ENCODE measurements at regions not wholly inside any gene's neighbourhood (a gene's known extent, or its start where the extent isn't known, plus 50 kb on each side); places are given as distances from the start of the nearest gene placed in this dataset.
"Not testable (repeated sequence)": the region's sequence is repeated elsewhere in the genome, so short reads cannot be mapped to it uniquely, and the experiment has no call there.

DNA sequence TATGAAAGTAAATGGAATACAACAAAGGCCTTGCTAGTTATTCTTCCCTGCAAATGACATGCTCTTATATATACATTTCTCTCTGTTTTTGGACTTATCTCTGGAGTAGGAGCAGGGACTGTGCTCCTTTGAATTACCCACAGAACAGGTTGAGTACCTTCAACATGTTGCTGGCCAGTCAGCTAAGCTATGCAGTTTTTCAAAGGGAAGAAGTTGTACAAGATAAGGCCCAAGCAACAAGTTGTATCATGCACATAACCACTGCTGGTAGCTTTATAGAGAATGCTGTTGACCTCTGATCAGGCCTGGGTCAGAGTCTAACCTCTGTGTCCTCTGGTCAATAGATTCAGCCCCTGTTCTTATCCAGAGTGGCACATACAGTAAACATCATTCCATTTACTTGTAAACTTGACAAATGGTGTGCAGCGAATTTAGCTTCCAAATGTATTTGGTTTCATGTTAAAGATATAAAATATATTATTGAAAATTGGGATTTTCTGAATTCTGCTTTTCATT is 99.6 kb downstream of the C11orf87 start:
- Histone ChIP-seq H3K27me3 (replicated peaks in 1 of 2; ENCODE audit: control insufficient read depth in 2 of 2, insufficient read depth in 2 of 2, low read length in 1 of 2) (no peaks in the 10 kb centered on the region), H3K4me2 (ENCODE audit: control insufficient read depth, insufficient read depth) (no peak overlapping the region), H3K4me3 (no peak overlapping the region), H3K79me2 (ENCODE audit: control insufficient read depth, insufficient read depth, low read length) (no peaks in the 10 kb centered on the region), H3K4me1 (ENCODE audit: control insufficient read depth, insufficient read depth, low read length) (no peaks in the 10 kb centered on the region), H4K20me1 (ENCODE audit: control insufficient read depth, insufficient read depth) (no peaks in the 10 kb centered on the region), H2AFZ (ENCODE audit: control insufficient read depth, low read depth, low read length) (no peak overlapping the region), H3K27ac (ENCODE audit: control insufficient read depth, insufficient read depth) (no peak overlapping the region), H3K36me3 (ENCODE audit: control insufficient read depth in 2 of 2, insufficient read depth in 2 of 2, low read length in 1 of 2) (no peaks in the 10 kb centered on the region), H3K9ac (ENCODE audit: control insufficient read depth, insufficient read depth, low read length) (no peak overlapping the region), H3K9me3 (replicated peaks; ENCODE audit: control insufficient read depth, insufficient read depth, low read length) (no peaks in the 10 kb centered on the region)
- TF ChIP-seq, protein P1, sequence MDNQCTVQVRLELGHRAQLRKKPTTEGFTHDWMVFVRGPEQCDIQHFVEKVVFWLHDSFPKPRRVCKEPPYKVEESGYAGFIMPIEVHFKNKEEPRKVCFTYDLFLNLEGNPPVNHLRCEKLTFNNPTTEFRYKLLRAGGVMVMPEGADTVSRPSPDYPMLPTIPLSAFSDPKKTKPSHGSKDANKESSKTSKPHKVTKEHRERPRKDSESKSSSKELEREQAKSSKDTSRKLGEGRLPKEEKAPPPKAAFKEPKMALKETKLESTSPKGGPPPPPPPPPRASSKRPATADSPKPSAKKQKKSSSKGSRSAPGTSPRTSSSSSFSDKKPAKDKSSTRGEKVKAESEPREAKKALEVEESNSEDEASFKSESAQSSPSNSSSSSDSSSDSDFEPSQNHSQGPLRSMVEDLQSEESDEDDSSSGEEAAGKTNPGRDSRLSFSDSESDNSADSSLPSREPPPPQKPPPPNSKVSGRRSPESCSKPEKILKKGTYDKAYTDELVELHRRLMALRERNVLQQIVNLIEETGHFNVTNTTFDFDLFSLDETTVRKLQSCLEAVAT (IDR thresholded peaks at IDR 0.05): no peak
- in situ Hi-C loops (cut with MboI): no loop called here
- WGBS (ENCODE audit: insufficient coverage, insufficient replicate concordance, low lambda C conversion rate, missing lambda C conversion rate): 5% methylated on average over 1 of the region's 1 CpG
- DNase-seq (ENCODE audit: low read depth, low spot score) (no peak), ATAC-seq (no peak), FAIRE-seq (no peak)
- ChIA-PET RAD21 (ENCODE audit: unreplicated experiment) (no interaction called here), SMC1A (ENCODE audit: uncharacterized antibody, unreplicated experiment) (no interaction called here), POLR2A (no interaction called here), CTCF (interaction anchor here (0.8 kb wide), 1 partner anchor 9 kb away, joined by 3 read pairs; no protein-coding TSS in a partner anchor)
- no TSS peak for BruUV-seq (replicated peaks)
- intact Hi-C loops (cut with micrococcal nuclease; ENCODE audit: unreplicated experiment): no loop called here

- H3K9me3 ChIP-seq (replicated peaks; ENCODE audit: control insufficient read depth, insufficient read depth, low read length): no peaks in the 10 kb centered on the region
- 0% methylated on average over 2 of the region's 2 CpGs for WGBS (ENCODE audit: insufficient coverage, insufficient replicate concordance, low lambda C conversion rate, missing lambda C conversion rate)
- DNase-seq (ENCODE audit: low read depth, low spot score) (no peak), ATAC-seq (no peak), FAIRE-seq (no peak)
- H3K4me1 ChIP-seq (ENCODE audit: control insufficient read depth, insufficient read depth, low read length): no peaks in the 10 kb centered on the region
- CTCF ChIA-PET: no interaction called here
- SMC1A ChIA-PET (ENCODE audit: uncharacterized antibody, unreplicated experiment): no interaction called here
- no peak overlapping the region for H2AFZ ChIP-seq (ENCODE audit: control insufficient read depth, low read depth, low read length)
- BruUV-seq (replicated peaks): no TSS peak
- TF ChIP-seq IKZF2 (IDR thresholded peaks at IDR 0.05) (no peak), HDAC6 (IDR thresholded peaks at IDR 0.05; ENCODE audit: unreplicated experiment) (no peak), TCF12 (IDR thresholded peaks at IDR 0.05; ENCODE audit: low read depth, low read length) (no peak), TAF1 (IDR thresholded peaks at IDR 0.05; ENCODE audit: borderline replicate concordance, low read depth, low read length) (no peak), BHLHE40 (IDR thresholded peaks at IDR 0.05; ENCODE audit: borderline replicate concordance in 1 of 2, low read depth in 2 of 2, low read length in 1 of 2) (no peak)
- no peaks in the 10 kb centered on the region for H4K20me1 ChIP-seq (ENCODE audit: control insufficient read depth, insufficient read depth)
- POLR2A ChIA-PET: no interaction called here
- no peaks in the 10 kb centered on the region for H3K36me3 ChIP-seq (ENCODE audit: control insufficient read depth in 2 of 2, insufficient read depth in 2 of 2, low read length in 1 of 2)
- RAD21 ChIA-PET (ENCODE audit: unreplicated experiment): no interaction called here
- no peak overlapping the region for H3K4me3 ChIP-seq
- H3K4me2 ChIP-seq (ENCODE audit: control insufficient read depth, insufficient read depth): no peak overlapping the region
- no peaks in the 10 kb centered on the region for H3K79me2 ChIP-seq (ENCODE audit: control insufficient read depth, insufficient read depth, low read length)
- in situ Hi-C loops (cut with MboI): no loop called here
- H3K27me3 ChIP-seq (replicated peaks in 1 of 2; ENCODE audit: control insufficient read depth in 2 of 2, insufficient read depth in 2 of 2, low read length in 1 of 2): no peaks in the 10 kb centered on the region
- no peak overlapping the region for H3K9ac ChIP-seq (ENCODE audit: control insufficient read depth, insufficient read depth, low read length)
- no peak overlapping the region for H3K27ac ChIP-seq (ENCODE audit: control insufficient read depth, insufficient read depth)
- intact Hi-C loops (cut with micrococcal nuclease; ENCODE audit: unreplicated experiment): no loop called here
These were observed 100.2 kb downstream of the C11orf87 start for GRCh38 chr11:109522116-109522755.

DNA sequence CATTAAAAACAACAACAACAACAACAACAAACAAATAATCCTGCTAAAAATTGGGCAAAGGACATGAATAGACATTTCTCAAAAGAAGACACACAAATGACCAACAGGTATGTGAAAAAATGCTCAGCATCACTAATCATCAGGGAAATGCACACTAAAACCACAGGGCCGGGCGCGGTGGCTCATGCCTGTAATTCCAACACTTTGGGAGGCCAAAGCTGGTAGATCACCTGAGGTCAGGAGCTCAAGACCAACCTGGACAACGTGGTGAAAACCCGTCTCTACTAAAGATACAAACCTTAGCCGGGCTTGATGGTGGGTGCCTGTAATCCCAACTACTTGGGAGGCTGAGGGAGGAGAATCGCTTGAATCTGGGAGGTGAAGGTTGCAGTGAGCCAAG is 103.6 kb downstream of the C11orf87 start:
- H4K20me1 ChIP-seq (ENCODE audit: control insufficient read depth, insufficient read depth); ATAC-seq; H3K4me3 ChIP-seq; FAIRE-seq; H3K4me1 ChIP-seq (ENCODE audit: control insufficient read depth, insufficient read depth, low read length); DNase-seq (ENCODE audit: low read depth, low spot score); H3K9me3 ChIP-seq (replicated peaks; ENCODE audit: control insufficient read depth, insufficient read depth, low read length); in situ Hi-C loops (cut with MboI); RAD21 ChIA-PET (ENCODE audit: unreplicated experiment); H3K79me2 ChIP-seq (ENCODE audit: control insufficient read depth, insufficient read depth, low read length); SMC1A ChIA-PET (ENCODE audit: uncharacterized antibody, unreplicated experiment); H3K4me2 ChIP-seq (ENCODE audit: control insufficient read depth, insufficient read depth); H3K36me3 ChIP-seq (ENCODE audit: control insufficient read depth in 2 of 2, insufficient read depth in 2 of 2, low read length in 1 of 2); H3K27me3 ChIP-seq (replicated peaks in 1 of 2; ENCODE audit: control insufficient read depth in 2 of 2, insufficient read depth in 2 of 2, low read length in 1 of 2); POLR2A ChIA-PET; BruUV-seq (replicated peaks); H3K9ac ChIP-seq (ENCODE audit: control insufficient read depth, insufficient read depth, low read length); CTCF ChIA-PET; H2AFZ ChIP-seq (ENCODE audit: control insufficient read depth, low read depth, low read length); H3K27ac ChIP-seq (ENCODE audit: control insufficient read depth, insufficient read depth); intact Hi-C loops (cut with micrococcal nuclease; ENCODE audit: unreplicated experiment): not testable (repeated sequence)
- 26% methylated on average over 7 of the region's 7 CpGs for WGBS (ENCODE audit: insufficient coverage, insufficient replicate concordance, low lambda C conversion rate, missing lambda C conversion rate)
